IPS-18c (cell line): ENCODE measurements at regions not wholly inside any gene's neighbourhood (a gene's known extent, or its start where the extent isn't known, plus 50 kb on each side); places are given as distances from the start of the nearest gene placed in this dataset.

ENCODE experiments used
- H3K4me3 ChIP-seq: 2 replicates; pipeline ENCODE4 v1.7.0; 2013; ENCODE audit warnings: low read depth, mild to moderate bottlenecking, low read length, moderate library complexity; ENCODE audit not compliant: insufficient read depth
- H3K9me3 ChIP-seq: one replicate; pipeline ENCODE4 v1.6.1; 2013; ENCODE audit warnings: mild to moderate bottlenecking, low read length, moderate library complexity; ENCODE audit not compliant: control insufficient read depth, insufficient read depth

- Histone ChIP-seq H3K4me3 (no peak overlapping the region), H3K9me3 (no peaks in the 10 kb centered on the region)
Measured at GRCh38 chr16:85350973-85351372, 238.7 kb upstream of the CIBAR2 start.

- H3K9me3 ChIP-seq: no peaks in the 10 kb centered on the region
- no peak overlapping the region for H3K4me3 ChIP-seq
Measured at GRCh38 chr16:85353013-85353412, 240.7 kb upstream of the CIBAR2 start.

- Histone ChIP-seq H3K4me3 (no peak overlapping the region), H3K9me3 (no peaks in the 10 kb centered on the region)
Measured at GRCh38 chr16:85353839-85354685, 241.8 kb upstream of the CIBAR2 start.

GRCh38 chr16:85354686-85355514 is 242.6 kb upstream of the CIBAR2 start:
- Histone ChIP-seq H3K9me3 (no peaks in the 10 kb centered on the region), H3K4me3 (no peak overlapping the region)

GRCh38 chr16:85355515-85355837 is 243.2 kb upstream of the CIBAR2 start:
- H3K9me3 ChIP-seq: no peaks in the 10 kb centered on the region
- H3K4me3 ChIP-seq: no peak overlapping the region

- no peaks in the 10 kb centered on the region for H3K9me3 ChIP-seq
- no peak overlapping the region for H3K4me3 ChIP-seq
Measured at GRCh38 chr16:85356157-85356556, 243.9 kb upstream of the CIBAR2 start.

GRCh38 chr16:85357323-85357722 is 245.1 kb upstream of the CIBAR2 start:
- Histone ChIP-seq H3K4me3 (no peak overlapping the region), H3K9me3 (no peaks in the 10 kb centered on the region)

- Histone ChIP-seq H3K9me3 (no peaks in the 10 kb centered on the region), H3K4me3 (no peak overlapping the region)
Measured at GRCh38 chr16:85357924-85358505, 245.7 kb upstream of the CIBAR2 start.

GRCh38 chr16:85358704-85359146 is 246.5 kb upstream of the CIBAR2 start:
- Histone ChIP-seq H3K4me3 (no peak overlapping the region), H3K9me3 (no peaks in the 10 kb centered on the region)

GRCh38 chr16:85359147-85359822 is 247.0 kb upstream of the CIBAR2 start:
- Histone ChIP-seq H3K9me3 (no peaks in the 10 kb centered on the region), H3K4me3 (no peak overlapping the region)

GRCh38 chr16:85360323-85361277 is 248.3 kb upstream of the CIBAR2 start:
- Histone ChIP-seq H3K9me3 (no peaks in the 10 kb centered on the region), H3K4me3 (no peak overlapping the region)

GRCh38 chr16:85361441-85362118 is 249.3 kb upstream of the CIBAR2 start:
- no peak overlapping the region for H3K4me3 ChIP-seq
- H3K9me3 ChIP-seq: no peaks in the 10 kb centered on the region

GRCh38 chr16:85362443-85362842 is 250.2 kb upstream of the CIBAR2 start:
- Histone ChIP-seq H3K9me3 (no peaks in the 10 kb centered on the region), H3K4me3 (no peak overlapping the region)

GRCh38 chr16:85363427-85363826 is 249.7 kb upstream of the GSE1 start:
- Histone ChIP-seq H3K9me3 (no peaks in the 10 kb centered on the region), H3K4me3 (no peak overlapping the region)

GRCh38 chr16:85363881-85364280 is 249.2 kb upstream of the GSE1 start:
- no peak overlapping the region for H3K4me3 ChIP-seq
- H3K9me3 ChIP-seq: no peaks in the 10 kb centered on the region
